Activated CD4-positive, alpha-beta T cell treated with anti-CD3 and anti-CD28 coated beads for 4 hours (primary cell): ENCODE measurements at regions not wholly inside any gene's neighbourhood (a gene's known extent, or its start where the extent isn't known, plus 50 kb on each side); places are given as distances from the start of the nearest gene placed in this dataset.
A peak's percentile ranks its signal among the peaks of the same experiment; 100 is the strongest.
"Not testable (repeated sequence)": the region's sequence is repeated elsewhere in the genome, so short reads cannot be mapped to it uniquely, and the experiment has no call there.

ENCODE experiments used
- DNase-seq, 2 donors: peaks; one replicate each; pipeline ENCODE4 v3.0.0-alpha.2; 2020

DNA sequence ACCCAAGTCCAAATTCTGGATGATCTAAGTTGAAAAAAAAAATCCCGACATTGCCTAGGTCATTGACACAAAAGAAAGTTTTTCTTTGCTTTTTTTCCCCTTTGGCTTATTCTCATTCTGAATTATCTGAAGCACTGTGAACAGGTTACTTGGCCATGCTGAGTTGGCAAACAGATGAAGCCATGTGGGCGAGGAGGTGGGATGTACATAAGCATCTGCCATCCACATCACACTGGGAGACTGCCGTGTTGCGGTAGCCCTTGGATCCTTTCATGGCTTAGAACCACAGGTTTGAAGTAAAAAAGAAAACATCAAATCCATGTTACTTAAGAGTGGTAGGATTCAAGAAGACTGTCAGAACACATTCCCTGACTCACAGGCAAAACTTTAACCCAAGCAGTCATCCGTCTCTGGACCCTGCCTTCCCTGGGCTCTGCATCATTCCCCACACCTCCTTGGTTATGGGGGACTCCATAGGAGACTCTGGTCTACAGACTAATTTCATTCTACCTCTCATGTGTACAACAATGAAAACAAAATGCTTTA, 242.5 kb upstream of the SERP2 start:
- DNase-seq, result no peak

GRCh38 chr13:44132710-44133109, 240.9 kb upstream of the SERP2 start:
- no peak for DNase-seq

GRCh38 chr13:44133626-44134025, 240.0 kb upstream of the SERP2 start:
- no peak for DNase-seq

GRCh38 chr13:44135566-44135965, 238.1 kb upstream of the SERP2 start:
- DNase-seq, result no peak

- no peak for DNase-seq
Measured at GRCh38 chr13:44136696-44137268, 236.8 kb upstream of the SERP2 start.

- DNase-seq, result no peak
Measured at GRCh38 chr13:44137466-44137865, 236.2 kb upstream of the SERP2 start.

- DNase-seq, result no peak
Measured at GRCh38 chr13:44140146-44140545, 233.5 kb upstream of the SERP2 start.

GRCh38 chr13:44140888-44141724, 232.5 kb upstream of the SERP2 start:
- peak in 1 of 2 donors; percentile 3 for DNase-seq

DNA sequence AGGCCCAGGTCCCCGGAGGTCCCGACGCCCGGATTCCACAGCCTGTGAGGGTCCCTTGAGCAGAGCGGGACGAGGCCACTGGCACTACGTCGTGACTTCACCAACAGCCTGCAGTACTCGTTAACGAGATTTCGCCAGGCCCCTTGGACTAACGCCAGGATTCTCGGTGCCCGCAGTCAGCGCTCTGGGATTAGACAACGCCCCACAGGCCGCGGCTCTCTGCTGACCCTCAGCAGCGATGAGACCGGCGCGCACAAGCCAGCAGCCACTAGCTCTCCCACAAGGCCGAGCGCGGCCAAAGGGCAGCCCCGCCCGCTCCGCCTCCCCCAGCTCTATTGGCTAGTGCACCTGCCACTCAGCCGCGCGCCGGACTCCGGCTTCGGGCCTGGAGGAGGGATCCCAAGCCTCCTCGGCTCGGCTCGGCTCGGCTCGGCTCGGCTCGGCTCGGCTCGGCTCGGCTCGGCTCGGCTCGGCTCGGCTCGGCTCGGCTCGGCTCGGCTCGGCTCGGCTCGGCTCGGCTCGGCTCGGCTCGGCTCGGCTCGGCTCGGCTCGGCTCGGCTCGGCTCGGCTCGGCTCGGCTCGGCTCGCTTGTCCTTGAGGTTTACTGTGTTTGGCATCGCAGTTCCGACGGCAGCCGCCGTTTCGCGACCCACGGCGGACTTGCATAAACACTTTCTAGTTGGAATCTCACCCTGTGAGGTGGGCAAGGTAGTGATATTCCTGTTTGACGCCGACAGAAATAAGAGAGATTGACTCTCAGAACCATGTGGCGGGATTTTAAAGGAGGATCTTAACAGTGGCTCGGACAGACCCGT, 231.7 kb upstream of the SERP2 start:
- peak; percentile 90 to 92 for DNase-seq

DNA sequence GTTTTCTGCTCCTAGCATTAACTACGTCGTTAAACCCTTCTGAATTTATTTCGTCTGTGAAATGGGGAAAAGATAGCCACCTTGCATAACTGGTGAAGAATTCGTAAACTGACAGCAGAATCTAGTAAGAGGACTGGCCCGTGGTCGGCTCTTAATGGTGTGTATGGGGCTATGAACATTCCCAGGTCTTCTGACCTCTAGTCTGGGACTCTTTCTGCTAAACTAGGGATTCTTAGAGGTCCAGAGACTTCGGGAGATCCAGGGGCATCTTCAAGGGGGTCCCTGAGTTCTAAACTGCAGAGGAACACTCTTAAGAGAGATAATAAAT, 231.1 kb upstream of the SERP2 start:
- DNase-seq, result peak in 1 of 2 donors; percentile 5

DNA sequence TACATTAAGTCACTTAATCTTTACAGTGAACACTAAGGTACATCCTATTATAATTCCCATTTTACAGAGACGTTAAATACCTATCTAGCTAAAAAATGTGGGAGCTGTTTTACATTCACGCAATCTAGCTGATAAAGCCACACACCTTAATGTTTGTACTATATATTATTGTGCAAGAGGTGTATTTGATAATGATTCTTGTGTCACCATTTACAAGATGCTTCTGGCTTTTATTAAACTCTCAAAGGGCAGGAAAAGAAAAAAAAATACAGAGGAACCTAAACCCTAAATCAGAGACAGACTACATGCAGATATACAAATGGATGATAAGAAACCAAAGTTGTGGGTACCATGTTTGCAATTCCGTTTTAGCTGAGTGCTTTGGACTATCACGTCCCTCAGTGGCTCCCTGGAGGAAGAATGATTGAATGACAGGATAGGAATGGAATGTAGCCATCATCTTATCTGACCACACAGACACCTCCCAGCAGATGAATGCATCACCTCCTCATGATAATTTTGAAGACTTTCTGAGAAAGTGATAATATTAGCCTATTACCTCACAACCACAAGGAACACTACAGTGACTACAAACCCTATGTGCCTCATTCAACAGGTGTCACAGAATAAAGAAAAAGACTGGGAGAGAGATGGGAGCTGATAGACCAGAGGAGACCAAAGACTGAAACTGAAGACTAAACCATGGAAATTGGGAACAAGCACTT, 230.5 kb upstream of the SERP2 start:
- DNase-seq, result no peak

GRCh38 chr13:44146138-44146537, 227.5 kb upstream of the SERP2 start:
- no peak for DNase-seq

DNA sequence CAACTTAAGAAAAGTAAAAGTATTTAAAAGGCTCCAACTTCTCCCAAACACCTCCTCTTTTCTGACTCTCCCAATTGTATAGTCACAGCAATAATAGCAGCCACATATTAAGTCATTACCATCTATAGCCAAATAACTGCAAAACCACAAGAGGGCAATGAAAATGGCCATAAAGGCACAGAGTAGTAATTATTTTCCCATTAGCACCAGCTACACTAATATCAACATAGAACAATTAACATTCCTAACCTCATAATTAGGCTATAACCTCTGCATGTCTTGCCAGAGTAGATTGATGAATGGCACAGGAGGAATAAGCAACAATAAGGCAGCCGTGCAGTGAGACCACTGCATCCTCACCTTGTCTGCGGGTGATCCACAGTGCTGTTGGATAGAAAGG, 226.4 kb upstream of the SERP2 start:
- DNase-seq, result no peak

DNA sequence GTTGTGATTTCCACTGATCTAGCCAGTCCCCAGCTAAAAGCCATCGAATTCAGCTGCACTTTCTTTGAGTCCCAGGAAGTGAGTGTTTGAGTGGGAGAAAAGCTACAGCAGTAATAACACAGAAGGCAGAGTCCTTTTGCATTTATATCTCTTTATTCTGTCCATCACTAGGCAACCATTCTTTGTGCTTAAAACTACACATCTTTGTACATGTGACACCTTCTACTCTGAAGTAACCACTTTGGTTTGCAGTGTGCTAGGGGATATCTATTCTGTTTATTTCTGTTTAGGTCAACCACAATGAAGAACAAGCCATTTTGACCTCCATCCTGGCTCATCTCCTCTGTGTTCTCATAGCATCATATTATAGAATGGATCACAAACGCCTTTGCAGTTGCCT, 226.0 kb upstream of the SERP2 start:
- no peak for DNase-seq

DNA sequence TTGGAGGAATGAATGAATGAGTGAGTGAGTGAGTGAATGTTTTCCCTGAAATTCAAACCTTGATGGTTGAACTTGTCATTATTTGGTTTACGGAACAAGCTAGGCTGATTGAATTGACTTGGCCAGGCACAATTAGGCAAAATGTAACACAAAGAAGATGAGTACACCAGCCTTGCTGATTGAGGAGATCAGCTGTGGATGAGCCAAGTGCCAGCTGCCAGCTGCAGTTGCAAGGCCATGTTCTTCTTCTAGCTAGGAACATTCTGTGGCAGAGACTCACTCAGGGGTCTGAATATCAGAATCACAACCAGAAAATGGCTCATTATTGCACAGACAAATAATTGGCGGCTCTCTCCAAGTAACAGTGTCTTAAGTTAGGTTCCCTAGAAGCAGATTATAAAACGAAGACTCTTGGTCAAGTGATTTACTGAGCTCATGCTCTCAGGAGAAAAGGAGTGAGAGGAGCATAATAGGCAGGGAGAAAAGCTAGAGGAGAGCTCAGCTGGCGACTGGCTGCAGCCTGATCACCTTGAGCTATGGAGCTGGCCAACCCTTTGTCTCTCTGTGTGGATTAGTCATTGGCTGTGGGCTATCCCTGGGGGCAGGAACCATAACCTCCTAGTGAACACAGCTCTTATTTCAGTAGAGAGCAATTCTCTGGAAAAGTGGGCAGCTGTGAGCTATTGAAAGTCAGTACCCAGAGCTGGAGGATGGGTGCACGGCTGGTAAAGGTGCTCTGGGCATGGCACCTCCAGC, 225.3 kb upstream of the SERP2 start:
- no peak for DNase-seq

DNA sequence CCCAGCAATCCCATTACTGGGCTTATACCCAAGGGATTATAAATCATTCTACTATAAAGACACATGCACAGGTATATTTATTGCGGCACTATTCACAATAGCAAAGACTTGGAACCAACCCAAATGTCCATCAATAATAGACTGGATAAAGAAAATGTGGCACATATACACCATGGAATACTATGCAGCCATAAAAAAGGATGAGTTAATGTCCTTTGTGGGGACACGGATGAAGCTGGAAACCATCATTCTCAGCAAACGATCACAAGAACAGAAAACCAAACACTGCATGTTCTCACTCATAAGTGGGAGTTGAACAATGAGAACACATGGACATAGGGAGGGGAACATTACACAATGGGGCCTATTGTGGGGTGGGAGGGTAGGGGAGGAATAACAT, 224.4 kb upstream of the SERP2 start:
- DNase-seq, result not testable (repeated sequence)

GRCh38 chr13:44149821-44150220, 223.8 kb upstream of the SERP2 start:
- DNase-seq, result no peak

DNA sequence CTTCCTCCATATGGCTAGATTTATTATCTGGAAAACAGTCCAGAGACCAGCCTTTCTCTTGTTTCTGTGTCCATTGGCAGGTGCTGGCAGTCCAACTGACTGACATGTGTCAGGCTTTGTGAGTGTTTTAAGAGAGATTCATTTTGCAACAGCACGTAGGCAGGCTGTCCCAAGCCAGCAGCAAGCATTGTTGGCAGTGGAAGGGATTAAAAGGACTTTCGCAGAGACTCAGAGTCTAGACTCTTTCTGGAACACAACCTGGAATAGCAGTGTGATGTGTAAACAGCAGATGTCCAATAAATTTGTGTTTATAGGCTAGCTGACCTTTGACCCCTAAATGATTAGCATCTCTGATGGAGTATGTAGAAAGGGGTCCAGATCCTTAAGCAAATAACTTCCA, 222.2 kb upstream of the SERP2 start:
- no peak for DNase-seq

DNA sequence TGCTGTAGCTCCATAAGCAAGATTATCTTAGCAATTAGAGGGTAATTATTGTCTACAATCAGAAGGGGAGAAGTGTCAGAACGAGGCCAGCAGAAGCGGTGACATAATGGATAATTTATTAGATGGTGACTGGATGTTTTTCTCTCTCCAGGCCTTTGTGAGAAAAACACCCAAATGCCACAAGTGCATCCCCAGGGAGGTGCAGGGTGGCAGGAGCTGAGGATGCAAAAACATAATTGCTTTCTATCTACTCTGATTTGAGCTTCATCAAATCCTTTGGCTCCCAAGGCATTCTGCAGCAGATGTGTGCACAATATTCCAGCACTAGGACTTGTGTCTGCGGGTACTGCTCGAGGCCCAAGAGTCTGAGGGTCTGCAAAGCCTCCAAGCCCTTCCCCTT, 220.1 kb upstream of the SERP2 start:
- DNase-seq, result no peak

DNA sequence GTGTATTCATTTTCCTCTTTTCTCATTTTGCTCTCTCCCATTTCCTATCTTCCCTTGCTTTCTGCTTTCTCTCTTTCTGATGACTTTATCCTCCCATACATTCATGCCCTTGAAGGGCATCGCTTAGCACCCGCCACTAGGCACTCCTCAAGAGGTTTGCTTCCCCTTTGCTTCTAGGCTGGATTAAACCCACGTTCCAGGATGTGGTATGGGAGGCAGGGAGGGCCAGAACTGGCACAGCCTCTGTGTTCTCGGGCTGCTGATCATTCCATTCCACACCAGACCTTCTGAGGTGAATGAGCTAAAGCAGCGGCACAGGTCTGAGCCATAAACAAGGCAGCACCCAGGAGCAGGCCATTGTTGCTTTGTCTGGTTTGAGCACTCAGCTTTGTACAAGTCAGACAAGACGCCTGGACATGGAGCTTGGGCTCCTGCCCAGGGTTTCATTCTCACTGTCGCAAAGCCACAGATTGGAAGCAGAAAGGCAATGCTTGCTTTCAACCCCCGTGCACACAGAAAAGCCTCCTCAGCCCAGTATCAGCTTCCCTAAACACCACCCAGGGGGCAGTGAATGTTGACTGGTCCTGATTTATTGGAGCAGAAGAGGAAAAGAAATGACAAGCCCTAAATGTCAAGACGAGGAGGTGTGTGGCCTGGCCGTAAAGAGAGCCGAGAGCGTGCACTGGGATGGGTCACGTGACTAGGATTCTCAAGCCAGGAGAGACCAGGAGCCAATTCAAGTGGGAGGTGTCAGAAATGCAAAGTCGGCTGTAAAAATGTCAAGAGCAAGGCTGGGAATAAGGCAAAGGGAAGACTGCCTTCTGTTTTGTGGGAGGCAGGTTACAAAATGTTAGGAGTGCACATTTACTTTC, 218.0 kb upstream of the SERP2 start:
- DNase-seq, result no peak

DNA sequence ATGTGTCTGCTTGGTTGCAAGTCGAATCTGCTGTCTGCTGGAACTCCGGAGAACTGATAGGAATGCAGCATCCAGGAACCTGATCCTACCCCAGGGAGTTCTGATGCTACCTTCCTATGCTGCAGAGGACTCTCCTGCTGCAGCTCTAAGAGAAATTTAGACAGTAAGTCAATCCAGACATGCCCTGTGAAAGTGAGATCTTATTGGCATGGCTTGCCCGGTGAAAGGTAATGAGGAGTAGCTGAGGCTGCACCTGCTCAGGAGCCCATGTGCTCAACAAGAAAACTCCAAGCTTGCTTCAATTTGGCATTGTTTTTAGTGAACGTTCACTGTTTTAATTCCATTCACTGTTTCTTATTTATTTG, 217.3 kb upstream of the SERP2 start:
- no peak for DNase-seq
